GM12878 (cell line): ENCODE measurements at regions not wholly inside any gene's neighbourhood (a gene's known extent, or its start where the extent isn't known, plus 50 kb on each side); places are given as distances from the start of the nearest gene placed in this dataset.
"Not testable (repeated sequence)": the region's sequence is repeated elsewhere in the genome, so short reads cannot be mapped to it uniquely, and the experiment has no call there.

Experiments used
- ASH2L ChIP-seq: fragments of 300-600, 200-600 bp; sonication (generic); IDR thresholded peaks from 2 replicates; pipeline ENCODE4 v1.6.1; 2017; ENCODE audit warnings: low read depth, mild to moderate bottlenecking, borderline replicate concordance
- CBX5 ChIP-seq: sonication (generic); IDR thresholded peaks from 2 replicates; pipeline ENCODE4 v1.6.1; 2016; ENCODE audit warnings: low read depth, moderate library complexity, mild to moderate bottlenecking, inconsistent platforms
- CEBPB ChIP-seq, 2 experiments: fragments of 150-350 bp in 1 of 2; IDR thresholded peaks; 2 replicates each; pipeline ENCODE4 v1.6.1; 2012 to 2014; ENCODE audit warnings: low read depth in 2 of 2, low read length in 2 of 2, borderline replicate concordance in 1 of 2, inconsistent platforms in 1 of 2
- MEF2B ChIP-seq: fragments of 450-650 bp; IDR thresholded peaks from 2 replicates; pipeline ENCODE4 v1.6.1; 2018; ENCODE audit warnings: mild to moderate bottlenecking, moderate library complexity; ENCODE audit not compliant: partially characterized antibody, poor library complexity, severe bottlenecking
- POLR2AphosphoS5 ChIP-seq: IDR thresholded peaks from 2 replicates; pipeline ENCODE4 v1.6.1; 2011; ENCODE audit warnings: mild to moderate bottlenecking, low read length, inconsistent platforms
- RAD51 ChIP-seq: fragments of 450-650 bp; IDR thresholded peaks from 2 replicates; pipeline ENCODE4 v1.6.1; 2016; ENCODE audit warnings: moderate library complexity, mild to moderate bottlenecking, inconsistent platforms
- ZNF274 ChIP-seq: IDR thresholded peaks from one replicate; pipeline ENCODE4 v1.8.0; 2011; ENCODE audit not compliant: insufficient read length, insufficient read depth
- TF ChIP-seq, protein P1 (sequence below), 3 experiments: IDR thresholded peaks in 2 of 3; conservative IDR thresholded peaks in 1 of 3; 2 replicates each; pipeline ENCODE4 v1.5.1; 2011; ENCODE audit warnings: low read depth in 3 of 3, low read length in 3 of 3, mild to moderate bottlenecking in 3 of 3, control low read depth in 2 of 3, moderate library complexity in 2 of 3, inconsistent platforms in 1 of 3, mixed read lengths in 1 of 3; ENCODE audit not compliant: control insufficient read depth in 2 of 3, insufficient read depth in 1 of 3; ENCODE audit errors: extremely low read depth in 1 of 3

GRCh38 chr15:32505633-32506032 is 50.2 kb upstream of the GOLGA8O start:
- TF ChIP-seq, protein P1, sequence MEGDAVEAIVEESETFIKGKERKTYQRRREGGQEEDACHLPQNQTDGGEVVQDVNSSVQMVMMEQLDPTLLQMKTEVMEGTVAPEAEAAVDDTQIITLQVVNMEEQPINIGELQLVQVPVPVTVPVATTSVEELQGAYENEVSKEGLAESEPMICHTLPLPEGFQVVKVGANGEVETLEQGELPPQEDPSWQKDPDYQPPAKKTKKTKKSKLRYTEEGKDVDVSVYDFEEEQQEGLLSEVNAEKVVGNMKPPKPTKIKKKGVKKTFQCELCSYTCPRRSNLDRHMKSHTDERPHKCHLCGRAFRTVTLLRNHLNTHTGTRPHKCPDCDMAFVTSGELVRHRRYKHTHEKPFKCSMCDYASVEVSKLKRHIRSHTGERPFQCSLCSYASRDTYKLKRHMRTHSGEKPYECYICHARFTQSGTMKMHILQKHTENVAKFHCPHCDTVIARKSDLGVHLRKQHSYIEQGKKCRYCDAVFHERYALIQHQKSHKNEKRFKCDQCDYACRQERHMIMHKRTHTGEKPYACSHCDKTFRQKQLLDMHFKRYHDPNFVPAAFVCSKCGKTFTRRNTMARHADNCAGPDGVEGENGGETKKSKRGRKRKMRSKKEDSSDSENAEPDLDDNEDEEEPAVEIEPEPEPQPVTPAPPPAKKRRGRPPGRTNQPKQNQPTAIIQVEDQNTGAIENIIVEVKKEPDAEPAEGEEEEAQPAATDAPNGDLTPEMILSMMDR (IDR thresholded peaks at IDR 0.05 in 2 of 3, conservative IDR thresholded peaks at IDR 0.05 in 1 of 3; ENCODE audit: control insufficient read depth in 2 of 3, extremely low read depth in 1 of 3, insufficient read depth in 1 of 3, low read depth in 3 of 3, low read length in 3 of 3): not testable (repeated sequence)
- not testable (repeated sequence) for TF ChIP-seq ZNF274; MEF2B; ASH2L; RAD51; CBX5; POLR2AphosphoS5; CEBPB (IDR thresholded peaks at IDR 0.05; ENCODE audit: borderline replicate concordance in 1 of 2, low read depth in 2 of 2, low read length in 2 of 2)
